D721Med (cell line): ENCODE measurements at regions not wholly inside any gene's neighbourhood (a gene's known extent, or its start where the extent isn't known, plus 50 kb on each side); places are given as distances from the start of the nearest gene placed in this dataset.

ENCODE experiments used
- DNase-seq: peaks from one replicate; pipeline ENCODE4 v3.0.0; 2011; ENCODE audit warnings: low spot score; ENCODE audit not compliant: insufficient read length
- FAIRE-seq: peaks from 2 replicates; lab custom pipeline; 2011; peaks lifted over from hg19 to GRCh38; lab: Jason Lieb, UNC
- CTCF ChIP-seq: IDR thresholded peaks from 2 replicates; pipeline ENCODE4 v1.5.1; 2012; ENCODE audit warnings: mild to moderate bottlenecking, control low read depth; ENCODE audit not compliant: insufficient read depth; ENCODE audit errors: missing control alignments

DNA sequence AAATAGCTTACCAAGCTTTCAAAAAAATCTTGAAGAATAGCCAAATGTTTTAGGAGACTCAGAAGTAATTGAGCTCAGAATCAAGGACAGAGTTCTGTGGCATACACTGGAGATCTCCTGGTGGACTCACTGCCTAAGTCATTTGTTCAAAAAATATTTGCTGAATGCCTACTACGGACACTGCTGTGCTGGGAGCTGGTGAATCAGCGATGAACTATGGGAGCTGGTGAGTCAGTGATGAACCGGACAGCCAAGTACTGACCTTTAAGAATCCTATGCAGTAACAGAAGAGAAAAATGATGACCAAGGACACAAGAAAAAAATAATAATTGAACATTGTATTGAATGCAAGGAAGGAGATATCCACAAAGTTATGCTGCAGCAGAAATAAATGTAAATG, 717.9 kb upstream of the CXADR start:
- FAIRE-seq (no peak), DNase-seq (no peak)
- no peak for TF ChIP-seq CTCF

DNA sequence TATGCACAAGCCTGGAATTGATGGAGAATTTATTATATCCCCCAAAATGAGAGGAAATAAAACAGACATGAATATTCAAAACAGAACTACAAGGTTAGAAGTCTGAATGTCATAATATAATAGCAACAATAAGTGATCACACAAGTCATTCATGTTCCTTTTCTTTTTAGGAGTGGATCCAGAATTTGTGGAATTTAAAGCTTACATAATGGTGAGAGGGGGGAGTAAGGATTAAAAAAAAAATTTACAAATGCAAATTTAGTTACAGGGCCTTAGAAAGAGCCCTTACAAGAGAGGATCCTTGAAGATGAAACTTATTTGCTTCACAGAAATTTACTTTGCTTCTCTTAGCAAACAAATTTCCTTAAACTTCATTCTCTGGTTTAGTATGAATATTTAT, 716.1 kb upstream of the CXADR start:
- no peak for TF ChIP-seq CTCF
- DNase-seq (no peak), FAIRE-seq (no peak)

- no peak for DNase-seq
- no peak for TF ChIP-seq CTCF
- no peak for FAIRE-seq
Observed at GRCh38 chr21:16797540-16797939, 715.3 kb upstream of the CXADR start.

- FAIRE-seq: no peak
- TF ChIP-seq CTCF: no peak
- DNase-seq: no peak
Observed at GRCh38 chr21:16797966-16798365, 714.9 kb upstream of the CXADR start.

GRCh38 chr21:16800536-16801275, 712.1 kb upstream of the CXADR start:
- FAIRE-seq (no peak), DNase-seq (no peak)
- no peak for TF ChIP-seq CTCF

- FAIRE-seq: no peak
- no peak for DNase-seq
- TF ChIP-seq CTCF: no peak
Observed at GRCh38 chr21:16811011-16811410, 701.8 kb upstream of the CXADR start.

GRCh38 chr21:16811970-16812369, 700.9 kb upstream of the CXADR start:
- no peak for FAIRE-seq

More at GRCh38 chr21:16811970-16812369, 700.9 kb upstream of the CXADR start:
- DNase-seq: no peak
- no peak for TF ChIP-seq CTCF
